H9 (cell line): ENCODE measurements at regions not wholly inside any gene's neighbourhood (a gene's known extent, or its start where the extent isn't known, plus 50 kb on each side); places are given as distances from the start of the nearest gene placed in this dataset.

ENCODE experiments used
- DNase-seq: peaks from one replicate; pipeline ENCODE4 v3.0.0-alpha.2; 2017
- H2AFZ ChIP-seq: one replicate; pipeline ENCODE4 v1.6.1; 2013; ENCODE audit warnings: mild to moderate bottlenecking, low read length, control low read depth, moderate library complexity
- H2AK5ac ChIP-seq: 2 replicates; pipeline ENCODE4 v1.6.1; 2013; ENCODE audit warnings: low read length, control low read depth, mixed read lengths; ENCODE audit not compliant: insufficient read length
- H2BK120ac ChIP-seq: one replicate; pipeline ENCODE4 v1.6.1; 2013; ENCODE audit warnings: low read depth, mild to moderate bottlenecking, low read length, control low read depth, inconsistent platforms; ENCODE audit not compliant: poor library complexity, severe bottlenecking
- H2BK12ac ChIP-seq: 2 replicates; pipeline ENCODE4 v1.6.1; 2013; ENCODE audit warnings: low read length, control low read depth, mixed read lengths, low read depth; ENCODE audit not compliant: insufficient read length
- H2BK15ac ChIP-seq: 2 replicates; pipeline ENCODE4 v1.6.1; 2013; ENCODE audit warnings: low read depth, low read length, control low read depth
- H2BK20ac ChIP-seq: one replicate; pipeline ENCODE4 v1.6.1; 2013; ENCODE audit warnings: low read depth, mild to moderate bottlenecking, low read length, control low read depth, inconsistent platforms; ENCODE audit not compliant: poor library complexity, severe bottlenecking
- H2BK5ac ChIP-seq: 2 replicates; pipeline ENCODE4 v1.6.1; 2013; ENCODE audit warnings: low read length, control low read depth, mixed read lengths; ENCODE audit not compliant: insufficient read length
- H3K14ac ChIP-seq: 2 replicates; pipeline ENCODE4 v1.6.1; 2013; ENCODE audit warnings: low read length, control low read depth; ENCODE audit not compliant: insufficient read depth
- H3K18ac ChIP-seq: 2 replicates; pipeline ENCODE4 v1.6.1; 2013; ENCODE audit warnings: low read depth, mild to moderate bottlenecking, mixed read lengths, low read length, control low read depth; ENCODE audit not compliant: insufficient read length
- H3K23ac ChIP-seq: 2 replicates; pipeline ENCODE4 v1.6.1; 2013; ENCODE audit warnings: low read length, control low read depth, mixed read lengths, low read depth; ENCODE audit not compliant: insufficient read length
- H3K23me2 ChIP-seq: 2 replicates; pipeline ENCODE4 v1.6.1; 2013; ENCODE audit warnings: low read depth, mild to moderate bottlenecking, mixed read lengths, low read length, control low read depth; ENCODE audit not compliant: insufficient read length, poor library complexity, severe bottlenecking
- H3K27ac ChIP-seq: 2 replicates; pipeline ENCODE4 v1.5.1; 2013; ENCODE audit warnings: low read length, control low read depth, mixed read lengths, low read depth; ENCODE audit not compliant: insufficient read length
- H3K27me3 ChIP-seq: 2 replicates; pipeline ENCODE4 v1.6.1; 2013; ENCODE audit warnings: low read length, control low read depth, inconsistent platforms; ENCODE audit not compliant: insufficient read depth
- H3K4ac ChIP-seq: 2 replicates; pipeline ENCODE4 v1.6.1; 2013; ENCODE audit warnings: low read depth, mild to moderate bottlenecking, control low read depth, inconsistent platforms, low read length, moderate library complexity
- H3K4me1 ChIP-seq: 2 replicates; pipeline ENCODE4 v1.6.1; 2013; ENCODE audit warnings: low read length, control low read depth, inconsistent platforms; ENCODE audit not compliant: insufficient read depth
- H3K4me2 ChIP-seq: 2 replicates; pipeline ENCODE4 v1.6.1; 2013; ENCODE audit warnings: low read length, control low read depth, mixed read lengths; ENCODE audit not compliant: insufficient read length, insufficient read depth
- H3K56ac ChIP-seq: 2 replicates; pipeline ENCODE4 v1.6.1; 2013; ENCODE audit warnings: low read depth, mild to moderate bottlenecking, mixed read lengths, low read length, control low read depth; ENCODE audit not compliant: insufficient read length
- H3K79me1 ChIP-seq: 2 replicates; pipeline ENCODE4 v1.6.1; 2013; ENCODE audit warnings: low read depth, mild to moderate bottlenecking, moderate library complexity, low read length, control low read depth, inconsistent platforms; ENCODE audit not compliant: insufficient read depth, poor library complexity, severe bottlenecking
- H3K79me2 ChIP-seq: 2 replicates; pipeline ENCODE4 v1.6.1; 2013; ENCODE audit warnings: low read length, control low read depth, inconsistent platforms; ENCODE audit not compliant: insufficient read depth
- H3K9ac ChIP-seq: 2 replicates; pipeline ENCODE4 v1.6.1; 2013; ENCODE audit warnings: low read length, control low read depth, mixed read lengths; ENCODE audit not compliant: insufficient read length; ENCODE audit errors: extremely low read depth
- H3K9me3 ChIP-seq: one replicate; pipeline ENCODE4 v1.6.1; 2013; ENCODE audit warnings: low read depth, low read length, inconsistent platforms; ENCODE audit not compliant: control insufficient read depth
- H3T11ph ChIP-seq: one replicate; pipeline ENCODE4 v1.6.1; 2013; ENCODE audit warnings: mild to moderate bottlenecking, low read length, control low read depth, inconsistent platforms
- H4K20me1 ChIP-seq: one replicate; pipeline ENCODE4 v1.6.1; 2013; ENCODE audit not compliant: control insufficient read depth, insufficient read length, insufficient read depth
- H4K5ac ChIP-seq: 2 replicates; pipeline ENCODE4 v1.6.1; 2013; ENCODE audit warnings: low read depth, mild to moderate bottlenecking, mixed read lengths, low read length, control low read depth; ENCODE audit not compliant: insufficient read length
- H4K8ac ChIP-seq: replicated peaks from 2 replicates; pipeline ENCODE4 v1.6.1; 2013; ENCODE audit warnings: low read length, control low read depth, mixed read lengths, low read depth; ENCODE audit not compliant: insufficient read length
- H4K91ac ChIP-seq: 2 replicates; pipeline ENCODE4 v1.6.1; 2013; ENCODE audit warnings: low read depth, mild to moderate bottlenecking, moderate library complexity, mixed read lengths, low read length, control low read depth; ENCODE audit not compliant: insufficient read length
- H3K27ac Mint-ChIP-seq, 3 experiments: 2 replicates in 2 of 3; 3 replicates in 1 of 3; pipeline ENCODE4 v1.8.0; 2020 to 2021; ENCODE audit warnings: mixed read lengths in 3 of 3, mild to moderate bottlenecking in 1 of 3, moderate library complexity in 1 of 3
- H3K27me3 Mint-ChIP-seq: 2 replicates; pipeline ENCODE4 v1.8.0; 2021; ENCODE audit warnings: low read depth, mild to moderate bottlenecking, moderate library complexity, mixed read lengths
- H3K36me3 Mint-ChIP-seq, 3 experiments: 2 replicates in 2 of 3; 3 replicates in 1 of 3; pipeline ENCODE4 v1.8.0; 2020 to 2021; ENCODE audit warnings: low read depth in 3 of 3, mixed read lengths in 3 of 3; ENCODE audit not compliant: insufficient read depth in 1 of 3
- H3K4me1 Mint-ChIP-seq, 2 experiments: 2 replicates each; pipeline ENCODE4 v1.8.0; 2020; ENCODE audit warnings: mixed read lengths in 2 of 2
- H3K4me3 Mint-ChIP-seq, 2 experiments: 2 replicates in 1 of 2; 3 replicates in 1 of 2; pipeline ENCODE4 v1.8.0; 2020 to 2021; ENCODE audit warnings: mild to moderate bottlenecking in 2 of 2, mixed read lengths in 2 of 2, moderate library complexity in 1 of 2
- H3K9me3 Mint-ChIP-seq, 2 experiments: 2 replicates in 1 of 2; 3 replicates in 1 of 2; pipeline ENCODE4 v1.8.0; 2020; ENCODE audit warnings: mild to moderate bottlenecking in 2 of 2, mixed read lengths in 2 of 2, moderate library complexity in 1 of 2
- WGBS: extraction: QIAGEN DNeasy Blood & Tissue Kit; methylation state at CpG from one replicate; pipeline ENCODE4 v1.1.7; 2013; ENCODE audit warnings: missing lambda C conversion rate, low lambda C conversion rate, mixed read lengths; ENCODE audit not compliant: insufficient read length; ENCODE audit errors: extremely low coverage; 5-methylcytosine and 5-hydroxymethylcytosine counted together
- TF ChIP-seq, protein P1 (sequence below): fragments of 200-600 bp; sonication (generic); conservative IDR thresholded peaks from 3 replicates; pipeline ENCODE4 v1.8.0; 2021; ENCODE audit warnings: antibody characterized with exemption, mild to moderate bottlenecking

DNA sequence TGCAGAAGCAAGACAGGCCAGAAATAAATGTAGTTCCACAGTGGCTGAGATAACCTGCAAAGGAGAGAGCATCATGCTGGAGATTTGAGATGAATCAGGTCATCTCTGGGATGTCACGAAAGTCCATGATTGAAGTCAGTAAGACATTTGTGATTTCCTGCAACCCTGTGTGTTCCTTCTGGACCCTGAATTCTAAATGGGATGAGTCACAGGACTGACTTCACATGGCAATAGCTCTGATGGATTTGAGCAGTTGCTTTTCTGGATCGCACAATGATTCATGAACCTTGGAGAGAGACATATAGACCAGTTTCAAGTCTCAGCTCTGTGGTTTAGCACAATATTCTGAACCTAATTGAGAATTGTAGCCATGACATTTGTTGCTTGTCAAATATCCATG lies 102.9 kb downstream of the TSN start:
- Histone ChIP-seq H3K23me2 (no peaks in the 10 kb centered on the region), H3K56ac (no peak overlapping the region), H3K27ac (no peak overlapping the region), H3K79me2 (no peaks in the 10 kb centered on the region), H4K20me1 (no peaks in the 10 kb centered on the region), H4K8ac (no peak overlapping the region), H3K18ac (no peak overlapping the region), H2AK5ac (no peak overlapping the region), H3K4ac (no peak overlapping the region), H3K23ac (no peak overlapping the region), H3K4me2 (no peak overlapping the region), H3K4me1 (no peaks in the 10 kb centered on the region), H3K9ac (no peak overlapping the region), H4K5ac (no peak overlapping the region), H2BK120ac (no peak overlapping the region), H2BK12ac (no peak overlapping the region), H3K27me3 (no peaks in the 10 kb centered on the region), H2BK15ac (no peak overlapping the region), H4K91ac (no peak overlapping the region), H3K9me3 (no peaks in the 10 kb centered on the region), H3T11ph (no peak overlapping the region), H3K79me1 (no peaks in the 10 kb centered on the region), H3K14ac (no peak overlapping the region), H2AFZ (no peak overlapping the region), H2BK5ac (no peak overlapping the region), H2BK20ac (no peak overlapping the region)
- Mint-ChIP-seq H3K36me3 (no peaks in the 10 kb centered on the region; a peak in 1 of 7 replicates), H3K9me3 (peaks cover 6 to 7% of the 10 kb centered on the region in 2 experiments; a peak in 4 of 5 replicates), H3K4me1 (peaks cover 3 to 4% of the 10 kb centered on the region in 2 experiments; a peak in 2 of 4 replicates), H3K27ac (no peak overlapping the region), H3K4me3 (no peak overlapping the region), H3K27me3 (peaks cover 4% of the 10 kb centered on the region)
- TF ChIP-seq, protein P1, sequence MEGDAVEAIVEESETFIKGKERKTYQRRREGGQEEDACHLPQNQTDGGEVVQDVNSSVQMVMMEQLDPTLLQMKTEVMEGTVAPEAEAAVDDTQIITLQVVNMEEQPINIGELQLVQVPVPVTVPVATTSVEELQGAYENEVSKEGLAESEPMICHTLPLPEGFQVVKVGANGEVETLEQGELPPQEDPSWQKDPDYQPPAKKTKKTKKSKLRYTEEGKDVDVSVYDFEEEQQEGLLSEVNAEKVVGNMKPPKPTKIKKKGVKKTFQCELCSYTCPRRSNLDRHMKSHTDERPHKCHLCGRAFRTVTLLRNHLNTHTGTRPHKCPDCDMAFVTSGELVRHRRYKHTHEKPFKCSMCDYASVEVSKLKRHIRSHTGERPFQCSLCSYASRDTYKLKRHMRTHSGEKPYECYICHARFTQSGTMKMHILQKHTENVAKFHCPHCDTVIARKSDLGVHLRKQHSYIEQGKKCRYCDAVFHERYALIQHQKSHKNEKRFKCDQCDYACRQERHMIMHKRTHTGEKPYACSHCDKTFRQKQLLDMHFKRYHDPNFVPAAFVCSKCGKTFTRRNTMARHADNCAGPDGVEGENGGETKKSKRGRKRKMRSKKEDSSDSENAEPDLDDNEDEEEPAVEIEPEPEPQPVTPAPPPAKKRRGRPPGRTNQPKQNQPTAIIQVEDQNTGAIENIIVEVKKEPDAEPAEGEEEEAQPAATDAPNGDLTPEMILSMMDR = no peak
- WGBS = no CpG with 5 or more reads among the region's 2 CpGs
- DNase-seq = no peak
